Astrocyte (in vitro differentiated cells and primary cell): ENCODE measurements at regions not wholly inside any gene's neighbourhood (a gene's known extent, or its start where the extent isn't known, plus 50 kb on each side); places are given as distances from the start of the nearest gene placed in this dataset.

Source experiments
- EZH2 ChIP-seq: IDR thresholded peaks from 2 replicates; pipeline ENCODE4 v1.6.1; 2012; ENCODE audit warnings: mild to moderate bottlenecking, low read length, inconsistent platforms; ENCODE audit not compliant: insufficient read depth
- TF ChIP-seq, protein P1 (sequence below): IDR thresholded peaks from 2 replicates; pipeline ENCODE4 v1.5.1; 2011; ENCODE audit warnings: low read depth, mild to moderate bottlenecking, inconsistent platforms, low read length, moderate library complexity; ENCODE audit not compliant: insufficient read depth

DNA sequence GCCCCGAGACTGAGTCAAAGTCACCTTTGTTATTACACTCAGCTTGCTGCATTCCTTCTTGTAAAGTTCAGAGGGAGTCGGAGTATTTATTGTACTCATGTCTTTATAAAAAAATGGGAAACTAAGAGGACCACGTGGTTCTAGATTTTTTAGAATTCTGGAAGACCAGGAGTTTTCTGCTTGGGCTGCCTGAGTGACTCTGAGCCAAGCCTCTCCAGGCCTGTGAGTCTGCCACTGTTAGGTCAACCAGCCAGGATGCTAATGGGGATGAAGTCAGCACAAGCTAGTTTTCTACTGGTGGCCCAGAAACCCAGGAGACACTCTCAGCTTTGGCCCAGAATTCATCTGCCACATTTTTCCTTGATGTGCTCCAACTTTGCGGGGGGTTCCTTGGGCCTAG is 453.5 kb upstream of the SULF2 start:
- TF ChIP-seq, protein P1, sequence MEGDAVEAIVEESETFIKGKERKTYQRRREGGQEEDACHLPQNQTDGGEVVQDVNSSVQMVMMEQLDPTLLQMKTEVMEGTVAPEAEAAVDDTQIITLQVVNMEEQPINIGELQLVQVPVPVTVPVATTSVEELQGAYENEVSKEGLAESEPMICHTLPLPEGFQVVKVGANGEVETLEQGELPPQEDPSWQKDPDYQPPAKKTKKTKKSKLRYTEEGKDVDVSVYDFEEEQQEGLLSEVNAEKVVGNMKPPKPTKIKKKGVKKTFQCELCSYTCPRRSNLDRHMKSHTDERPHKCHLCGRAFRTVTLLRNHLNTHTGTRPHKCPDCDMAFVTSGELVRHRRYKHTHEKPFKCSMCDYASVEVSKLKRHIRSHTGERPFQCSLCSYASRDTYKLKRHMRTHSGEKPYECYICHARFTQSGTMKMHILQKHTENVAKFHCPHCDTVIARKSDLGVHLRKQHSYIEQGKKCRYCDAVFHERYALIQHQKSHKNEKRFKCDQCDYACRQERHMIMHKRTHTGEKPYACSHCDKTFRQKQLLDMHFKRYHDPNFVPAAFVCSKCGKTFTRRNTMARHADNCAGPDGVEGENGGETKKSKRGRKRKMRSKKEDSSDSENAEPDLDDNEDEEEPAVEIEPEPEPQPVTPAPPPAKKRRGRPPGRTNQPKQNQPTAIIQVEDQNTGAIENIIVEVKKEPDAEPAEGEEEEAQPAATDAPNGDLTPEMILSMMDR, result no peak
- no peak for TF ChIP-seq EZH2
